SK-N-SH (cell line): ENCODE measurements at regions not wholly inside any gene's neighbourhood (a gene's known extent, or its start where the extent isn't known, plus 50 kb on each side); places are given as distances from the start of the nearest gene placed in this dataset.

ENCODE experiments used
- EP300 ChIP-seq, 2 experiments: IDR thresholded peaks; 2 replicates each; pipeline versions ENCODE4 v1.4.0 to v1.6.1; 2012; ENCODE audit warnings: borderline replicate concordance in 1 of 2, low read depth in 1 of 2, low read length in 1 of 2
- EZH2phosphoT487 ChIP-seq: fragments of 200-600 bp; sonication (generic); IDR thresholded peaks from 2 replicates; pipeline ENCODE4 v1.6.1; 2017; ENCODE audit warnings: low read depth, mixed run types, mild to moderate bottlenecking, antibody characterized with exemption, moderate library complexity, borderline replicate concordance
- POLR2AphosphoS5 ChIP-seq: IDR thresholded peaks from 2 replicates; pipeline ENCODE4 v1.6.1; 2012; ENCODE audit warnings: low read depth, low read length
- RFX5 ChIP-seq: IDR thresholded peaks from 2 replicates; pipeline ENCODE4 v1.6.1; 2012; ENCODE audit warnings: mild to moderate bottlenecking, improper control_type of control experiment, low read length
- RXRA ChIP-seq: IDR thresholded peaks from 2 replicates; pipeline ENCODE4 v1.4.0; 2012; ENCODE audit warnings: low read depth, mild to moderate bottlenecking, borderline replicate concordance
- TF ChIP-seq, protein P1 (sequence below): IDR thresholded peaks from 2 replicates; pipeline ENCODE4 v1.4.0; 2012; ENCODE audit warnings: low read depth, borderline replicate concordance
- TF ChIP-seq, protein P2 (sequence below): fragments of 200-600 bp; sonication (generic); IDR thresholded peaks from 2 replicates; pipeline ENCODE4 v1.6.1; 2017; ENCODE audit warnings: antibody characterized with exemption, mild to moderate bottlenecking, moderate library complexity
- TF ChIP-seq, protein P3 (sequence below): fragments of 150-350 bp; IDR thresholded peaks from 2 replicates; pipeline ENCODE4 v1.6.1; 2016; ENCODE audit warnings: mild to moderate bottlenecking, low read depth, low read length
- TF ChIP-seq, protein P4 (sequence below): IDR thresholded peaks from 2 replicates; pipeline ENCODE4 v1.4.0; 2012; ENCODE audit warnings: low read depth

DNA sequence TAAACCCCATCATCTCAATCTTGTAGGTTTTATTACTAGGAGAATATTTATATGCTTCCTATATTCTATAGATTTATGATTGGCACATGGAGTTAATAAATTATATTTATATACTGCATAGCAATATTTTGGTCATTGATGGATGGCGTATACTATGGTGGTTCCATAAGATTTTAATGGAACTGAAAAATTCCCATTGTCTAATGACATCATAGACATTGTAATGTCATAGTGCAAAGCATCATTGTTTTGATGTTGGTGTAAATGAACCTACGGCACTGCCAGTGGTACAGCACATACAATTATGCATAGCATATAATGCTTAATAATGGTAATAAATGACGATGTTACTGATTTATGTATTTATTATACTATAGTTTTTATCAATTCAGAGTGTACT, 1135.9 kb downstream of the CNTNAP5 start:
- TF ChIP-seq, protein P1, sequence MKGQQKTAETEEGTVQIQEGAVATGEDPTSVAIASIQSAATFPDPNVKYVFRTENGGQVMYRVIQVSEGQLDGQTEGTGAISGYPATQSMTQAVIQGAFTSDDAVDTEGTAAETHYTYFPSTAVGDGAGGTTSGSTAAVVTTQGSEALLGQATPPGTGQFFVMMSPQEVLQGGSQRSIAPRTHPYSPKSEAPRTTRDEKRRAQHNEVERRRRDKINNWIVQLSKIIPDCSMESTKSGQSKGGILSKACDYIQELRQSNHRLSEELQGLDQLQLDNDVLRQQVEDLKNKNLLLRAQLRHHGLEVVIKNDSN = no peak
- TF ChIP-seq, protein P2, sequence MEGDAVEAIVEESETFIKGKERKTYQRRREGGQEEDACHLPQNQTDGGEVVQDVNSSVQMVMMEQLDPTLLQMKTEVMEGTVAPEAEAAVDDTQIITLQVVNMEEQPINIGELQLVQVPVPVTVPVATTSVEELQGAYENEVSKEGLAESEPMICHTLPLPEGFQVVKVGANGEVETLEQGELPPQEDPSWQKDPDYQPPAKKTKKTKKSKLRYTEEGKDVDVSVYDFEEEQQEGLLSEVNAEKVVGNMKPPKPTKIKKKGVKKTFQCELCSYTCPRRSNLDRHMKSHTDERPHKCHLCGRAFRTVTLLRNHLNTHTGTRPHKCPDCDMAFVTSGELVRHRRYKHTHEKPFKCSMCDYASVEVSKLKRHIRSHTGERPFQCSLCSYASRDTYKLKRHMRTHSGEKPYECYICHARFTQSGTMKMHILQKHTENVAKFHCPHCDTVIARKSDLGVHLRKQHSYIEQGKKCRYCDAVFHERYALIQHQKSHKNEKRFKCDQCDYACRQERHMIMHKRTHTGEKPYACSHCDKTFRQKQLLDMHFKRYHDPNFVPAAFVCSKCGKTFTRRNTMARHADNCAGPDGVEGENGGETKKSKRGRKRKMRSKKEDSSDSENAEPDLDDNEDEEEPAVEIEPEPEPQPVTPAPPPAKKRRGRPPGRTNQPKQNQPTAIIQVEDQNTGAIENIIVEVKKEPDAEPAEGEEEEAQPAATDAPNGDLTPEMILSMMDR = no peak
- TF ChIP-seq EP300 (IDR thresholded peaks at IDR 0.05; ENCODE audit: borderline replicate concordance in 1 of 2, low read depth in 1 of 2, low read length in 1 of 2) (no peak), RXRA (no peak), EZH2phosphoT487 (no peak), POLR2AphosphoS5 (no peak), RFX5 (no peak)
- TF ChIP-seq, protein P3, sequence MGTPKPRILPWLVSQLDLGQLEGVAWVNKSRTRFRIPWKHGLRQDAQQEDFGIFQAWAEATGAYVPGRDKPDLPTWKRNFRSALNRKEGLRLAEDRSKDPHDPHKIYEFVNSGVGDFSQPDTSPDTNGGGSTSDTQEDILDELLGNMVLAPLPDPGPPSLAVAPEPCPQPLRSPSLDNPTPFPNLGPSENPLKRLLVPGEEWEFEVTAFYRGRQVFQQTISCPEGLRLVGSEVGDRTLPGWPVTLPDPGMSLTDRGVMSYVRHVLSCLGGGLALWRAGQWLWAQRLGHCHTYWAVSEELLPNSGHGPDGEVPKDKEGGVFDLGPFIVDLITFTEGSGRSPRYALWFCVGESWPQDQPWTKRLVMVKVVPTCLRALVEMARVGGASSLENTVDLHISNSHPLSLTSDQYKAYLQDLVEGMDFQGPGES = no peak
- TF ChIP-seq, protein P4, sequence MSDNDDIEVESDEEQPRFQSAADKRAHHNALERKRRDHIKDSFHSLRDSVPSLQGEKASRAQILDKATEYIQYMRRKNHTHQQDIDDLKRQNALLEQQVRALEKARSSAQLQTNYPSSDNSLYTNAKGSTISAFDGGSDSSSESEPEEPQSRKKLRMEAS = no peak
